ENCODE measurements at regions not wholly inside any gene's neighbourhood (a gene's known extent, or its start where the extent isn't known, plus 50 kb on each side); places are given as distances from the start of the nearest gene placed in this dataset.
A peak's percentile ranks its signal among the peaks of the same experiment; 100 is the strongest.
"Not testable (repeated sequence)": the region's sequence is repeated elsewhere in the genome, so short reads cannot be mapped to it uniquely, and the experiment has no call there.

DNA sequence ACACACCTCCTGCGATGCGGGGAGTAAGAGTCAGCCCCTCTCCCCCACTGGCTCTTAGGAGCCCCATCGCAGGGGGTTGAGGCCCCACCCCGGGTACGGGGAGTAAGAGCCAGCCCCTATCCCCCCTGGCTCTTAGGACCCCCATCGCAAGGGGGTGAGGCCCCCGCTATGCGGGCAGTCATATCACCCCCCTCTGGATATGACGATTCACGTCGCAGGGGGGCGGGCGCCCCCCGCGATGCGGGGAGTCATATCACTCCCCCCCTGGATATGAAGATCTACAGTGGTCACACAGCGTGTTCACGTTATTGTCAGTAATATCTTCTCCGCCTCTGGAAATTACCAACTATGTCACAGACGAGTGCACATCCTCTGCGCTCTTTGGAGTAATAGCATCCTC, 61.1 kb downstream of the DEFB131A start:
- DNase-seq (ENCODE audit: low read depth); H3K4me3 ChIP-seq (ENCODE audit: low read depth, low read length): not testable (repeated sequence)

DNA sequence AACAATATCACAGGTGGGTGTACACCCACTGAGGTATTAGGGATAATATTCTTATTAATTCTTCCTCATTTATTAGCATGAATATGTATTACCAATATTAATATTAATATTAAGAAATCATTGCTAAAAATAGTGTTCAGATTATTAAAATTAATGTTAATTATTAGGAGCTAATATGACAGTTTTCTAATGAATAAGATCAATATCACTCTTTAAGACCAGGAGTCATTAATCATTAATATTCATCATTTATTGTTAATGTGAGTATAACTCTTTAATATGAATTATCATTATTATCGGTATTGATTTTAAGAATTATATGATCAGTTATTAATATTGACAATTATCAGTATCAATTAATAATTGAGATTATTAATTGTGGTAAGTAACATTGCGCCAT, 62.5 kb downstream of the DEFB131A start:
- DNase-seq (ENCODE audit: low read depth); H3K4me3 ChIP-seq (ENCODE audit: low read depth, low read length): not testable (repeated sequence)

DNA sequence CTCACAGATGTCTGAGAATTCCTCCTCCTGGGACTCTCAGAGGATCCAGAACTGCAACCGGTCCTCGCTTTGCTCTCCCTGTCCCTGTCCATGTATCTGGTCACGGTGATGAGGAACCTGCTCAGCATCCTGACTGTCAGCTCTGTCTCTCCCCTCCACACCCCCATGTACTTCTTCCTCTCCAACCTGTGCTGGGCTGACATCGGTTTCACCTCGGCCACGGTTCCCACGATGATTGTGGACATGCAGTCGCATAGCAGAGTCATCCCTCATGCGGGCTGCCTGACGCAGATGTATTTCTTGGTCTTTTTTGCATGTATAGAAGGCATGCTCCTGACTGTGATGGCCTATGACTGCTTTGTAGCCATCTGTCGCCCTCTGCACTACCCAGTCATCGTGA, 68.7 kb downstream of the DEFB131A start:
- not testable (repeated sequence) for H3K4me3 ChIP-seq (ENCODE audit: low read depth, low read length); DNase-seq (ENCODE audit: low read depth)

DNA sequence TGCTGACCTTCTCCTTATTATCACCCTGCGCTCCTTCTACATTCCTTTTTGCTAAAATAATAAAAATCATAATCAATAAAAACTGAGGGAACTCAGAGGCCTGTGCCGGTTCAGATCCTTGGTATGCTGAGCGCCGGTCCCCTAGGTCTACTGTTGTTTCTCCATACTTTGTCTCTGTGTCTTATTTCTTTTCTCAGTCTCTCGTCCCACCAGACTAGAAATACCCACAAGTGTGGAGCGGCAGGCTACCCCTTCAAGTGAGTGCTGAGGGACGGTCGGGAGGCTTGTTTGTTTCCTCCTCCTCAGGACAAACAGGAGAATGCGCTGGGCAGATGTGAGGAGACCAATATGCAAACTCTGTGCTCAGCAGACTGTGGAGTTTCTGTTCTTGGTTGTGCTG, 75.4 kb downstream of the DEFB131A start:
- DNase-seq (ENCODE audit: low read depth): not testable (repeated sequence)

DNA sequence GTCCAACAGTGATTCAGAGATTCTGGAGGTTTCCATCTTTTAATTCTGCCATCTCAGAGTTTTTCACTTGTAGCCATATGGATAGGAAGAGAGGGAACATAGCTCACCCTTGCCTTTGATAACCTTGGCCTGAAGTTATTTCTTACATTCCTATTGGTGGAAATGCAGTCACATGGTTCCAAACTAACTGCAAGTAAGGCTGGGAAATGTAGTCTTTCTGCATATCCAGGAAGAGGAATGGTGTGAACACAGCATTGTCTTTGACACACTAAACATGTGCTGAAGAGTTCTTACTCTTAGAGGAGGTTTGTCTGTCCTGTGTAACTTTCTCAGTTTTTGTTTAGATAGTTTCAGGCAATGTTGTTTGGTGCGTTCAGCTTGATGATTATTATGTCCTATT, 78.7 kb downstream of the DEFB131A start:
- not testable (repeated sequence) for DNase-seq (ENCODE audit: low read depth)

More for the DNA sequence above, 75.4 kb downstream of the DEFB131A start:
- H3K4me3 ChIP-seq (ENCODE audit: low read depth, low read length): not testable (repeated sequence)

DNA sequence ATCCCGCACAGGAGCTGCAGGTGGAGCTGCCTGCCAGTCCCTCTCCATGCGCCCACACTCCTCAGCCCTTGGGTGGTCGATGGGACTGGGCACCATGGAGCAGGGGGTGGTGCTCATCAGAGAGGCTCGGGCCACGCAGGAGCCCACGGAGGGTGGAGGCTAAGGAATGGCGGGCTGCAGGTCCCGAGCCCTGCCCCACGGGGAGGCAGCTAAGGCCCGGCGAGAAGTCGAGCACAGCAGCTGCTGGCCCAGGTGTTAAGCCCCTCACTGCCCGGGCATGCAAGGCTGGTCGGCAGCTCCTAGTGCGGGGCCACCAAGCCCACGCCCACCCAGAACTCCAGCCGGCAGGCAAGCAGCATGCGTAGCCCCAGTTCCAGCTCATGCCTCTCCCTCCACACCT, 80.2 kb downstream of the DEFB131A start:
- DNase-seq (ENCODE audit: low read depth); H3K4me3 ChIP-seq (ENCODE audit: low read depth, low read length): not testable (repeated sequence)

More for the DNA sequence above, 78.7 kb downstream of the DEFB131A start:
- not testable (repeated sequence) for H3K4me3 ChIP-seq (ENCODE audit: low read depth, low read length)

DNA sequence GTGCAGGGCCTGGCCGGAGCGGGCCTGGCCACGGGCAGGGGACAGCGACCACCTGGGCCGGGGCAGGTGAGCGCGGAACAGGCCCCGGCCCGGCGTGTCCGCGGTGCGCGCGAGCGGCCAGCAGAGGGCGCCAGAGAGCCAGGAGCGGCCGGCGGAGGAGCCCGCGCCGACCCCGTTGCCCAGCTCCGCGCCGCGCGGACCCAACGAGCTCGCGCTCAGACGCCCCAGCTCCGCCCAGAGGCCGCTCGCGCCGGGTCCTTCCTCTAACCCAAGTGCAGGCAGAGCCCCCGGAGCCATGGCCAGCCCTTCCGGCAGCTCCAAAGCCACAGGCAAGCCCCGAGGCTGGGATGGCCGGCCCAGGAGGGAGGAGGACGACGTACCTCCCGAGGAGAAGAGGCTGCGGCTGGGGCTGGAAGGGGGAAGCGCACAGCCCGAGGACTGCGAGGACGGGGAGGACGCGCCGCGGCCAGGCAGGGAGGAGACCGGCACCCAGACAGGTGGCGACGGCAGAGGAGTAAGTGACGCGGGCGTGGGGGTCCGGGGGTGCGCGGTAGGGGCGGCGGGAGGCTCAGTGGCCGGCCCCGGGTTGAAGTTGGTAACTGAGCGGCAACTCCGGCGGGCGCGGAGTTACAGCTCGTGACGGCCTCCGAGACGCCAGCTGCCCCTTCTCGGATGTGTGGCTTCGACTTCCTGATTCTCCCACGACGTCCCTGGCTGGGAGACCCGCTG, 88.1 kb downstream of the DEFB131A start:
- TF ChIP-seq, protein P1, sequence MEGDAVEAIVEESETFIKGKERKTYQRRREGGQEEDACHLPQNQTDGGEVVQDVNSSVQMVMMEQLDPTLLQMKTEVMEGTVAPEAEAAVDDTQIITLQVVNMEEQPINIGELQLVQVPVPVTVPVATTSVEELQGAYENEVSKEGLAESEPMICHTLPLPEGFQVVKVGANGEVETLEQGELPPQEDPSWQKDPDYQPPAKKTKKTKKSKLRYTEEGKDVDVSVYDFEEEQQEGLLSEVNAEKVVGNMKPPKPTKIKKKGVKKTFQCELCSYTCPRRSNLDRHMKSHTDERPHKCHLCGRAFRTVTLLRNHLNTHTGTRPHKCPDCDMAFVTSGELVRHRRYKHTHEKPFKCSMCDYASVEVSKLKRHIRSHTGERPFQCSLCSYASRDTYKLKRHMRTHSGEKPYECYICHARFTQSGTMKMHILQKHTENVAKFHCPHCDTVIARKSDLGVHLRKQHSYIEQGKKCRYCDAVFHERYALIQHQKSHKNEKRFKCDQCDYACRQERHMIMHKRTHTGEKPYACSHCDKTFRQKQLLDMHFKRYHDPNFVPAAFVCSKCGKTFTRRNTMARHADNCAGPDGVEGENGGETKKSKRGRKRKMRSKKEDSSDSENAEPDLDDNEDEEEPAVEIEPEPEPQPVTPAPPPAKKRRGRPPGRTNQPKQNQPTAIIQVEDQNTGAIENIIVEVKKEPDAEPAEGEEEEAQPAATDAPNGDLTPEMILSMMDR (IDR thresholded peaks at IDR 0.05; ENCODE audit: low read depth, low read length, missing control alignments): peak; percentile 63
- DNase-seq (ENCODE audit: low read depth): peak; percentile 0
- peak overlapping the region; percentile 35 for H3K4me3 ChIP-seq (ENCODE audit: low read depth, low read length)

DNA sequence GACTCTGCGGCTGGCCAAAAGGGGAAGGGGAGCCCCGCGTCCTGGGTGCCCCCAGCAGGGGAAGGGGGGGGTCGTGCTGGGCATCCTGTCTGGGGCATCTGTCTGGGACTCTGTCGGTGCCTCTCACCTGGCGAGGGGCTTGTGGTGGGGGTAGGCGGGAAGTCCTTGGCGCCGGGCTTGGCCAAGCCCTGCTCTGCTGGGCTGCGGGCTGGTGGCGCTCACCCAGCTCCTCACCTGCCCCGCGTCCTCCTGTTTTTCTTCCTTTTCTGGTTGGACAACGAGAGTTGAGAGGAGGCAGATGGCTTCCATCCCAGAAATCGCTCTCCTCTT, 88.6 kb downstream of the DEFB131A start:
- not testable (repeated sequence) for H3K4me3 ChIP-seq (ENCODE audit: low read depth, low read length)

DNA sequence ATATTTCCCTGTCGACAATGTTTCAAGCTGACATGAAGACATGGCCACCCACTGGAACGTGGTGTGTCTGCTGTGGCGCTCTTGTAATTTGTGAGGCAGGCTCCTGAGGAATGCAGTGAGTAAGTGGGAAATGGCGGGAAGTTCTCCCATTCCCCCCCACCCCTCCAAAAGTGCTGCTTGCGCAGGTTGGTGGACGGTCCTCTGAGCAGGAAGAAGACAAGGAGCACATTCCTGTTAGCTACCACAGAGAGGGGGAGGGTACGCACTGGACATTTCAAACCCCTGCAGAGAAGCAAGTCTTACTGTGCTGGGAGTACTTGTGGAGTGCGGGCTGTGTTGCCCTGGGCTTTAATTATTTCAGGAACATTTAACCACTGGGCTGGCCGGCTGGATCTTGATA, 92.9 kb downstream of the DEFB131A start:
- not testable (repeated sequence) for DNase-seq (ENCODE audit: low read depth); H3K4me3 ChIP-seq (ENCODE audit: low read depth, low read length)

More for the DNA sequence above, 88.6 kb downstream of the DEFB131A start:
- not testable (repeated sequence) for DNase-seq (ENCODE audit: low read depth)

DNA sequence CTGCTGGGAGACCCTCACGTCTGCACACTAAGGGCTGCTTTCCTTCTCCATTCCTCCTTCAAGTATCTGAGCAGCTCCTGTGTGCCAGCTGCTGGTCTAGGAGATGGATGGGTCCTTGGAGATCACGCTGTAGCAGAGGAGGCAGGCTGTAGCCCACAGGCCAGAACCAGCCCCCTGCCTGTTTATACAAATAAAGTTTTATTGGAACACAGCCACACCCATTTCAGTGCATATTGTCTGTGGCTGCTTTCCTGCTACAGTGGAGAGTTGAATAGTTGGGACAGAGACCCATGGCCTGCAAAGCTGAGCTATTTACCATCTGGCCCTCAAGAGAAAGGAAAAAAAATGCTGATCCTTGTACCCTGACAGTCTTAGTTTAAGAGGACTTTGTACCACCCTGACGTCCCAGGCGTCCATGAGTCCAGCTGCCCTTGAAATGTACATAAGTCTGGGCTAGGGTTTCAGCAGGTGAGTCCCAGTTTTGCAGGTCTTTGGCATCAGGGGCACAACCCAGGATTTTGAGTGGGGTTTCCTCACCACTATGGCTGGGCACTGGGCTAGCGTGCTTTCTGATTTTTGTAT, 95.8 kb downstream of the DEFB131A start:
- H3K4me3 ChIP-seq (ENCODE audit: low read depth, low read length): not testable (repeated sequence)

DNA sequence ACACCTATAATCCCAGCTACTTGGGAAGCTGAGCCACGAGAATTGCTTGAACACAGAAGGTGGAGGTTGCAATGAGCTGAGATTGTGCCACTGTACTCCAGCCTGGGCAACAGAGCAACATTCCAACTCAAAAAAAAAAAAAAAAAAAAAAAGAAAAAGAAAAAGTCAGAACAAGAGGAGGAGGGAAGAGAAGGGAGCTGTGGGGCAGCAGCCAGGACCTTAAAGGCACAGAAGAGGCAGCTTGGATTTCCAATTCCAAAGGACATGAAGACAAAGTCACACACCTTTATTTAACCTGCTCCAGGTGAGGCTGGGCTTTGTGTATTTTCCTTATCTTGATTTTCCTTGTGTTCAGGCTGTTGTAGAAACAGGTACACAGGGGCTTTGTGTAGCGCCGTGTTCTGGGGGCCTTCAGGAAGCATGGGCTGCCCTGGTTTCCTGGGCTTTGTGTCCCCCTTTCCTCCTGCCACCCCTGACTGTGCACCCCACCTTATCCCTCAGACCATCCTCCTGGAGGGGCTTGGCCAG, 97.2 kb downstream of the DEFB131A start:
- not testable (repeated sequence) for H3K4me3 ChIP-seq (ENCODE audit: low read depth, low read length); DNase-seq (ENCODE audit: low read depth)

More for the DNA sequence above, 95.8 kb downstream of the DEFB131A start:
- DNase-seq (ENCODE audit: low read depth): not testable (repeated sequence)

DNA sequence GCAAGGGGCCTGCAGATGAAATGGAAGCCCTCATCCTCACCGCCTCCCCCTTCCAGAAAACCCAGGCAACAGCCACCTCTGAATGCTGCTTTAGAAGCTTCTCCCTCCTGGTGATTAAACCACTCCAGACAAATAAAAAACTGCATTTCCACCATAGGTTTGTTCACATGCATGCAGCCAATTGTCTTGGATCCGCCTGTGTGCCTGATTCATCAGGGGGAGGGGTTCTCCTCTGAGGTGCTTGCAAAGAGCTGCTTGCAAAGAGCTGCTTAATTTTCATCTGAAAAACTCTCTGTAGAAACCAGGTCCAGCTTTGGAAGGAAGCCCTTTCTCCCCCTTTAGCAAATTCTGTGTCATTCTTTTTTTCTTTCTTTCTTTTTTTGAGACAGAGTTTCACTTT, 100.6 kb downstream of the DEFB131A start:
- not testable (repeated sequence) for DNase-seq (ENCODE audit: low read depth); H3K4me3 ChIP-seq (ENCODE audit: low read depth, low read length)

DNA sequence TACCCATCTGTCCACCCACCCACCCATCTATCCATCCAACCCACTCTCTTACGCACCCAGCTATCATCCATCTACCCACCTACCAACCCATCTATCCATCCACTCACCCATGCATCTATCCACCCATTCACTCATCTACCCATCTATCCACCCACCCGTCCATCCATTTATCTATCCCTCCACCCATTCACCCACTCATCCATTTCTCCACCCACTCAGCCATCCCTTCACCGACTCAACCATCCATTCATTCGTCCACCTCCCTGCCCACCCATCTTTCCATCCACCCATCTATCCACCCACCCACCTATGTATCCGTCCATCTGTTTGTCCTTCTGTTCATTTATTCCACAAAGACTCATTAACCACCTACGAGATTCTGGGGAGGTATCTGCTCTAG, 103.3 kb downstream of the DEFB131A start:
- H3K4me3 ChIP-seq (ENCODE audit: low read depth, low read length); DNase-seq (ENCODE audit: low read depth): not testable (repeated sequence)

DNA sequence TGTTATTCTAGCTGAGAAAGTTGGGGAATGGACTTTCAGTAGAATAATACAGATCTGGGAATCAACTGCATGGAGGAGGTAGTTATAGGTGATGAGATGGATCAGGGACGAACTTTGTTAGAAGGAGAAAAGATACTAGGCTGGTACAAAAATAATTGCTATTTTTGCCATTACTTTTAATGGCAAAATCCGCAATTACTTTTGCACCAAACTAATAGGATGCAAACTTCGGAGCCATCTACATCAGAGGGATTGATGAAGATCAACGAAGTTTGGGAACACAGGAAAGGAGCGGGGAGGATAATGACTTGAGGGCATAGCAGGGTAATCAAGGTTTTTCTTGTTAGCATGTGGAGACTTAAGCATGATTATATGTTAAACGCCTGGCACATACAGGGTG, 111.9 kb downstream of the DEFB131A start:
- H3K4me3 ChIP-seq (ENCODE audit: low read depth, low read length); DNase-seq (ENCODE audit: low read depth): not testable (repeated sequence)

Measured in GM12864 (cell line).